GM04504 (cell line): ENCODE measurements at regions not wholly inside any gene's neighbourhood (a gene's known extent, or its start where the extent isn't known, plus 50 kb on each side); places are given as distances from the start of the nearest gene placed in this dataset.

ENCODE experiments used
- DNase-seq: peaks from one replicate; pipeline ENCODE4 v3.0.0-alpha.2; 2012; ENCODE audit warnings: low read depth

- DNase-seq = no peak
Observed at GRCh38 chr10:64079341-64079740, 558.1 kb downstream of the REEP3 start.

DNA sequence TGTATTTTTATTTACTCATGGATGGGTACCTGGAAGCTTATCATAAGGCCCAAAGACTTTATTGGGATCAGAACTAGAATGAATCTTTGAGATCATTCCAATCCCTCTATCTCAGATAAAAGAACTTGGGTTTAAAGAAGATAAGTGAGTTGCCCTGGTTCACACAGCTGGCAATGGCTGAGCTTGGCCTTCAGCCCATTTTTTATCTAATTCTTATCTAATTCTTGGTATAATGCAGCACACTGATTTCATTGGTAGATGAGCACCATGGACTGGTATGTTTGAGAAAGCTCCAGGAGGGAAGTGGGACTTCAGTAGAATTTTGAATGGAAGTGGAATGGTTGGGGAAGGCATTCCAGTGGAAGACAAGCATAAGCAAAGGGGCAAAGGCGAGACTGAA, 558.9 kb downstream of the REEP3 start:
- DNase-seq = no peak

DNA sequence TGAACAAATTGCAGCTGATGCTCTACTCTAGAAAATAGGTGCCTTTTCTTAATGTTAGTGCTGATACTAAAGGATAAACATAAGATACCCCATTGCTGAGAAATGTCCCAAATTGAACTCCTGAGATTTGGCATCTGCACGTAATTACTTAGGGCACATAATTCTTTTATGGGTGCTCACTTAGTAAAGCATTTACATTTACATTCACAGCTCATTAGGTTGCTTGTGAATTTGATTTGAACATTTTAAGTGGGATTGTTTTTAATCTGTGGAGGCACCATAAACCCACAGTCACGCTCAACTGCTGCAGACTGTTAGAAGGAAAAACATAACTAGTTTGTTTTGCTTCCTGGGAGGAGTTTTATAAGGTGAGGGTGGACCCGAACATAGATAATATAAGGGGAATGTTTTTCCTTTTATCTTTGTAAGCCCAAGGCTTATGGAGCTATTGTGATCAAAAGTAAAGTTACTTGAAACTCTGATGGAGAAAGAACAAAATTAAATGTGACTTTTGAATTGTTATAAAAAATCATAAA, 560.8 kb downstream of the REEP3 start:
- no peak for DNase-seq

DNA sequence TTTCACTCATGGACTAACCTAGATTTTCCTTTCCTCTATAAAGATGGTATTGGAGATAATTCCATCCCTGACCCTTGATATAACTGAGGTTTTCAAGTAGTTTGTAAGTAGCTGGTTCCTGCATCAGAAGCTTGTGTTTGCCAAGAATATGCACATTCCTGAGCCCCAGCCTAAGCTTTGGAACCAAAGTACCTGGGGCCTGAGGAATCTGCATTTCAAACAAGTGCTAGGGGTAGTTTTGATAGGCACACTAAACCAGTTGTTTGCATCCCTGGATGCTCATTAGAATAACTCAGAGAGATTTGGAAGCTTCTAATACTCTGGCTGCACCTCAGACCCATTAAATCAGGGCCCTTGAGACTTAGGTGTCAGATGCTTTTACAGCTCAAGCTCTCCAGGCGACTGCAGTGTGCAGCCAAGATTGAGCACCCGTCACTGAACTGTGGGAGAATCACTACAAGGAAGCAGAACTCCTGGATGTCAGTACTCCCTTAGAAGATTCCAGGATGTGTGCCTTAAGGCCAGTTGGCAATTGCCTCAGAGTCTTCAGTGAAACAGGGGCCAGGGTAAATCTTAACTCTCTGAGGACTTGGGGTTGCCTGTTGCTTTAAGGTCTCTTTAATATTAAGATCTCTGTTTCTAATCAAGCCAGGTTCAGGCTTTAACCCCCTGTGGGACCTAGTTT, 565.0 kb downstream of the REEP3 start:
- no peak for DNase-seq

DNA sequence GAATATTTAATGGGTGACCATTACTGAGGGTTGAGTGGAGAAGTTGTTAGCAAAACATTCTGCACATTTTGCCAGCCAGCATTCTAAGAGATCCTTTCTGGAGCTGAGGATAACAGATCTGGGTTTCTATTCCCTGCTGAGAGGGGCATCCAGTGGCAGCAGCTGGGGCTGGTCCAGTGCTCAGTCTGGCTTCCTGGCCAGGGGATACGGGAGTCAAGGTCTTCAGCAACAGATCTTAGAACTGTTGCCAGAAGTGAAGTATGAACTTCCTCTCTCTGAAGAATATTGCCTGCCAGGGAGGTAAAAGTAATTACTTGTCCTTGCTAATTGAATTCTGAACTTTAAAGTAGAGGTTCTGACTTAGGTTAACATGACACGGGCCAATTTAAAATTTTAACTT, 568.4 kb downstream of the REEP3 start:
- DNase-seq = no peak

GRCh38 chr10:64090865-64091264, 569.7 kb downstream of the REEP3 start:
- no peak for DNase-seq

DNA sequence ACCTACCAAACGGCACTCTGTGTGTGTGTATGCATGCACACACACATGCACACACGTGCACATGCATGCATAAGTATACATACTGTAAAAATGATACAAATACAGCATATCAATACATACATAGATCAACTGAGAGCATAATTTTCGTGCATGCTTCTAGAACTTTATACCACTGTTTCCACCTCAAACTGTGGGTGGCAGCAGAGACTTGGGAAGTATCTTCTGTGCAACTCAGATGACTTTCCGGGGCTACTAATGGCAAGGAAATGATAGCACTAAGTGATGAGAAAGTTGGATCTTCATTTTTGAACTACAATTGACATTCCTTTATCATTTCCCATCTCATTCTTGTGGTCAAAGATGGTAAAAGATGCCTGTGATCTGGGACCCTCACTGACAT, 570.7 kb downstream of the REEP3 start:
- no peak for DNase-seq

DNA sequence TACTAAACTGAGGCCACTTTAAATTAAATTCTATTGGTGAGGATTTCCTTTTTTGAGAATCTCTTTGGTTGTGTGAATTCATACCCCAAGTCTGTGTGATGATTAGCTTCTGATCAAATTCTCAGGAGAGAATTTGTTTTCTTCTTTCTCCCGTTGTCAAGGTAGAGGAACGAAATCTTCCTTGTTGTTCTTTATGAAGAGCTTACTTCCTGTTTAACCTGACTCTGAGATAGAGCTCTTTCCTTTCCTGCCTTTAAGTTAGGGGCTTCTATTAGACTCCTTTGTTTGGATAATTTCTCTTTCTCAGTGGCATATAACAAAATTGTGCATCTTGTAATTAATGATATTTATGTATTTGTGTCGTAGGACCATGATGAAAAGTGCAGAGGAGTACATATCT, 572.1 kb downstream of the REEP3 start:
- no peak for DNase-seq

- no peak for DNase-seq
Observed at GRCh38 chr10:64093946-64094535, 572.8 kb downstream of the REEP3 start.

DNA sequence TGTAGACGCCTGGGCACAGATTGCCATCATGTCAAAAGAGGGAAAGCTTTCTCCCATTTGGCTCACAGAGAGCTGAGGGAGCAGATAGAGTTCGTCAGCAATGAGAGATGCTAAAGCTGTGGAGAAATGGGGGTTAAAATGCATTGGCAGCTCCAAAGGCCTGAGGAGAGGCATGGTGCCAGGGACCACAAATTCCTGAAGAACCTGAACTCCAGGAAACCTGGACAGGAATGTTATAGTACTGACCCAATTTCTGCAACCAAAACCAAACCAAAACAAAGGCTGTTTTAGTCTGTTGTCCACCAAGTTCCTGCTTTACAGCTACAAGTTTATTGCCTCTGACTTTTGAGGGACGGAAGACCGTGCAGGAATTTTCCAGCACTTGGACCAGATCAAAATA, 575.7 kb downstream of the REEP3 start:
- DNase-seq = no peak

- no peak for DNase-seq
Observed at GRCh38 chr10:64097391-64098122, 576.4 kb downstream of the REEP3 start.

DNA sequence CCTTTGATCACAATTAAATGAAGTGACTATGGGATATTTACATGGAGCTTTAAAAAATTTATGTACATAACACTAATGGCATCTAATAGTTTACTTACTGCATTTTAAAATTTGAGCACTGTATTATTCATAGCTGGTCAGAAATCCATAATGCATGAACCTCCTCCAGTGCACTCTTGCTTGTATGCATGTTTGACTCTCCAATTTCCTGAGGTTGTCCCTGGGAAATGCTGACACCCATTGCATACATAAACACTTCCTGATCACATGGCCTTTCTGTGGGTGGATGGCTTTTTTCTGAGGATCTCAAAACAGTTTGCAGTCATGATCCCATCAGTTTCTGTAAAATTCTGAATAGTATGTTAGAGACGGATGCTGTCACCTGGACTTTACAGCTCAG, 577.8 kb downstream of the REEP3 start:
- no peak for DNase-seq

DNA sequence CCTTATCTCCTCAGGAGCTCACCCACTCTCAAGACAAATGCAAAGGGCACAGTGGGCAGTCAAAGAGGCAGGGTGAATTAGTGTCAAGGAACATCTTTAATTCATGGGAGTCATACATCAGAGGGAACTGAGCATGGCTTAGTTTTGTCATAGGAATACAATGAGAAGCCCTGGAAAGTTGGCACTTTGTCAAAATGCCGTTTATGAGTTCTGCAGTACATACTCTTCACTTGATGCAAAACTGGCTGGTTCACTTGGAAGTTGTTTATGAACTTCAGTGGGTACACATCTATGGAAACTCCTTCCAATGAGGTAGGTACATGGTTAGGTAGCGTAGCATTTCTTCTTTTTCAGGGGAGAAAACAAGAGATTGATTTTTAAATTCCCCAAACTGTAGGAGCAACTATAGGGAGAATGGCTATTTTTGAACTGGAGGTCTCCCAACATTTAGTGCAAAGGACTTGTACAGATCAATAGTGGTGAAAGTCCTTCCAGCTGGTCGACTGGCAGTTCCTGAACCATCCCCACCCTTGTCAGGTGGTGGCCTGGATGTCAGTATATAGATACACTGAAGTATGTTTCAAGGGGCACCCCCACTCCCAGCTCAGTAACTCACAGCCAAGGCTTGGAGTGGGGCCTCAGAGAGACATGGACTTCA, 580.5 kb downstream of the REEP3 start:
- DNase-seq = no peak

DNA sequence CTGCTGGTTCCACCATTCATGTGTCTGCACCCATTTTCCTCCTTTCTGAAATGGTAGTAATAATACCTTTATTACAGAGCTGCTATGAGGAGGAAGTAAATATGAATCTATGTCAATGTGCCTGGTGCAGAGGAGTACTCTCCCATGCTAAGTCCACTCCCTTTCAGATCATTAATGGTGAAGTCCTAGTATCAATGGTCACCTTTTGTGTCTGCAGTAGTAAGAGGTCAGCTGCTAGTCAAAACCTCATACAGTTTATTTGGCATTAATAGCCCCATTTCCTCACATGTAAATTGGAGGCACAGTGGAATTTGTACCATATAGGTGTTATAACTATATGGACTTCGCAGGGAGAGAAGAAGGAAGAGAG, 581.0 kb downstream of the REEP3 start:
- DNase-seq = no peak

DNA sequence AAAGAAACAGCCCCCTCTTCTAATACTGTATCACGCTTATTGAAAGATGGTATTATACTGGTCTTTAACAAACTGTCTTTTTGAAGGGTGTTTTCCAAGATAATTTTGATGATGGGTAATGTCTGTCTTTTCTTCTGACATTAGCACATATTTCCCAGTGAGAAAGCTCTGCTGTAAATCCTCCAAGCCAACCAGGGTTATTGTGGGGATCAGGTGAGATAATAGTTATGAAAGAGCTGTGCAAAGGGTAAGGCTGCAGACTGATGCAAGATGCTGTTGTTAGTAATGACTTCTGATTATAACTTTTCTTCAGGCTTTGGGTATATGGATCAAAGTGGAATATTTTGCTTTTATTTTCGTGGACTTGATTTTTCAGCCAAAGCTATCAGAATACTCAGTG, 581.7 kb downstream of the REEP3 start:
- no peak for DNase-seq

- no peak for DNase-seq
Observed at GRCh38 chr10:64103750-64104470, 582.7 kb downstream of the REEP3 start.

- no peak for DNase-seq
Observed at GRCh38 chr10:64109926-64110495, 588.8 kb downstream of the REEP3 start.

GRCh38 chr10:64112701-64113355, 591.6 kb downstream of the REEP3 start:
- DNase-seq = no peak

GRCh38 chr10:64113375-64113774, 592.2 kb downstream of the REEP3 start:
- no peak for DNase-seq

DNA sequence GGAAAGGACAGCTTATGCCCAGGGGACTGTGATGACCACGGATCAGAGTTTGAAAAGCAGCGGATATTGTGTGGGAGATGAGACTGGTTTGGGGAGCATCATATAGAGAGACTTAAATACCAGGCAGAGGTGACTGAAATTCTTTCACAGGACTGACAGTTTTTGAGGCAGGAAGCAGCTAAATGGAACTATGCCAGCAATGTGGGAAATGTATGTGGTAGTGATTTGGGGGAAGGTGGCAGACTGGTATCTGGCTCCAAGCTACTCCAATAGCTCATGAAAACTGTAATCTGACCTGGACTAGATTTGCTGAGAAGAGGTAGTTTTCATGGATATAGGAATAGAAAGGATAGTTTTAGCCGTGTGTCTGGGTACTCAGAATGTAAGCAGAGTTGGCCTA, 592.6 kb downstream of the REEP3 start:
- no peak for DNase-seq

DNA sequence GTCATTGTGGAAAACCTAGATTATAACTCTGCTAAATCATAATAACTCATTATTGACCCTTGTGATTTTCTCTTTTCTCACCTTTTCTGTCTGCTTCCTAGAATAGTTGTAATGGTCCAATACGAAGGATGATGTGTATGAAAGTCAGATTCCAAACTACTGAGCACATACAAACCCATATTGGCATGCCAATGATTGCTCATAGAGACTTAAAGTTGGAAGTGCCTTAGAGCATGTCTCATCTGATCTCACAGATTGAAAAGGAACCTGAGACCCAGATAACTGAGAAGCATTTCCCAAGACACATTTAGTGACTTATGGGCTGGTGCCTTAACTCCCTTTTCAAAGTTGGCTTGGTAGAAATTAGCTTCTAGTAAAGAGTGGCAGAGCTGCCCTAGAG, 594.3 kb downstream of the REEP3 start:
- no peak for DNase-seq
